ENCODE measurements at regions not wholly inside any gene's neighbourhood (a gene's known extent, or its start where the extent isn't known, plus 50 kb on each side); places are given as distances from the start of the nearest gene placed in this dataset.

- no peaks in the 10 kb centered on the region for H3K36me3 ChIP-seq (ENCODE audit: control insufficient read depth, low read length)
- H3K4me2 ChIP-seq (ENCODE audit: low read length), result no peak overlapping the region
- no peaks in the 10 kb centered on the region for H3K27me3 ChIP-seq (ENCODE audit: control insufficient read depth, low read length)
- no peak for TF ChIP-seq CTCF (IDR thresholded peaks at IDR 0.05; ENCODE audit: low read depth, low read length, poor library complexity, severe bottlenecking)
- no peak for TF ChIP-seq EZH2phosphoT487 (IDR thresholded peaks at IDR 0.05; ENCODE audit: borderline replicate concordance, low read length)
- H3K9me3 ChIP-seq (ENCODE audit: control insufficient read depth, insufficient read depth, low read length), result no peaks in the 10 kb centered on the region
- H3F3A ChIP-seq (ENCODE audit: control insufficient read depth, insufficient read depth), result no peaks in the 10 kb centered on the region
- H4K20me1 ChIP-seq (ENCODE audit: control insufficient read depth, insufficient read depth, low read depth, low read length), result no peaks in the 10 kb centered on the region
- no peaks in the 10 kb centered on the region for H3K79me2 ChIP-seq (ENCODE audit: control insufficient read depth, low read length)
- H3K27ac ChIP-seq (ENCODE audit: low read depth, low read length), result no peak overlapping the region
- peaks cover 12% of the 10 kb centered on the region for H3K4me1 ChIP-seq (ENCODE audit: control insufficient read depth, low read length)
- no peaks in the 10 kb centered on the region for H3K9me2 ChIP-seq (replicated peaks; ENCODE audit: control insufficient read depth, low read length)
- H3K4me3 ChIP-seq (ENCODE audit: low read length), result no peak overlapping the region
These were observed 617.4 kb upstream of the NRXN1 start for GRCh38 chr2:51649366-51649765.

GRCh38 chr2:51638811-51639210, 606.9 kb upstream of the NRXN1 start:
- H3K27me3 ChIP-seq (ENCODE audit: control insufficient read depth, low read length), result no peaks in the 10 kb centered on the region
- H3K4me3 ChIP-seq (ENCODE audit: low read length), result no peak overlapping the region
- no peak overlapping the region for H3K4me2 ChIP-seq (ENCODE audit: low read length)
- no peaks in the 10 kb centered on the region for H3K4me1 ChIP-seq (ENCODE audit: control insufficient read depth, low read length)
- H4K20me1 ChIP-seq (ENCODE audit: control insufficient read depth, insufficient read depth, low read depth, low read length), result no peaks in the 10 kb centered on the region
- no peaks in the 10 kb centered on the region for H3F3A ChIP-seq (ENCODE audit: control insufficient read depth, insufficient read depth)
- H3K79me2 ChIP-seq (ENCODE audit: control insufficient read depth, low read length), result no peaks in the 10 kb centered on the region
- H3K9me2 ChIP-seq (replicated peaks; ENCODE audit: control insufficient read depth, low read length), result no peaks in the 10 kb centered on the region
- H3K27ac ChIP-seq (ENCODE audit: low read depth, low read length), result no peak overlapping the region
- TF ChIP-seq EZH2phosphoT487 (IDR thresholded peaks at IDR 0.05; ENCODE audit: borderline replicate concordance, low read length), result no peak
- no peak for TF ChIP-seq CTCF (IDR thresholded peaks at IDR 0.05; ENCODE audit: low read depth, low read length, poor library complexity, severe bottlenecking)
- H3K9me3 ChIP-seq (ENCODE audit: control insufficient read depth, insufficient read depth, low read length), result no peaks in the 10 kb centered on the region
- no peaks in the 10 kb centered on the region for H3K36me3 ChIP-seq (ENCODE audit: control insufficient read depth, low read length)

- Histone ChIP-seq H3K27ac (ENCODE audit: low read depth, low read length) (no peak overlapping the region), H3K36me3 (ENCODE audit: control insufficient read depth, low read length) (no peaks in the 10 kb centered on the region), H4K20me1 (ENCODE audit: control insufficient read depth, insufficient read depth, low read depth, low read length) (no peaks in the 10 kb centered on the region), H3K9me2 (replicated peaks; ENCODE audit: control insufficient read depth, low read length) (no peaks in the 10 kb centered on the region), H3K9me3 (ENCODE audit: control insufficient read depth, insufficient read depth, low read length) (no peaks in the 10 kb centered on the region), H3K4me3 (ENCODE audit: low read length) (no peak overlapping the region), H3K27me3 (ENCODE audit: control insufficient read depth, low read length) (no peaks in the 10 kb centered on the region), H3F3A (ENCODE audit: control insufficient read depth, insufficient read depth) (no peaks in the 10 kb centered on the region), H3K4me2 (ENCODE audit: low read length) (no peak overlapping the region), H3K4me1 (ENCODE audit: control insufficient read depth, low read length) (no peaks in the 10 kb centered on the region), H3K79me2 (ENCODE audit: control insufficient read depth, low read length) (no peaks in the 10 kb centered on the region)
- TF ChIP-seq CTCF (IDR thresholded peaks at IDR 0.05; ENCODE audit: low read depth, low read length, poor library complexity, severe bottlenecking) (no peak), EZH2phosphoT487 (IDR thresholded peaks at IDR 0.05; ENCODE audit: borderline replicate concordance, low read length) (no peak)
These were observed 601.1 kb upstream of the NRXN1 start for GRCh38 chr2:51633073-51633472.

- Histone ChIP-seq H3K27ac (ENCODE audit: low read depth, low read length) (no peak overlapping the region), H3F3A (ENCODE audit: control insufficient read depth, insufficient read depth) (no peaks in the 10 kb centered on the region), H3K27me3 (ENCODE audit: control insufficient read depth, low read length) (no peaks in the 10 kb centered on the region), H3K4me1 (ENCODE audit: control insufficient read depth, low read length) (no peaks in the 10 kb centered on the region), H3K4me2 (ENCODE audit: low read length) (no peak overlapping the region), H3K36me3 (ENCODE audit: control insufficient read depth, low read length) (no peaks in the 10 kb centered on the region), H3K4me3 (ENCODE audit: low read length) (no peak overlapping the region), H3K79me2 (ENCODE audit: control insufficient read depth, low read length) (no peaks in the 10 kb centered on the region), H3K9me3 (ENCODE audit: control insufficient read depth, insufficient read depth, low read length) (no peaks in the 10 kb centered on the region), H4K20me1 (ENCODE audit: control insufficient read depth, insufficient read depth, low read depth, low read length) (no peaks in the 10 kb centered on the region), H3K9me2 (replicated peaks; ENCODE audit: control insufficient read depth, low read length) (no peaks in the 10 kb centered on the region)
- TF ChIP-seq EZH2phosphoT487 (IDR thresholded peaks at IDR 0.05; ENCODE audit: borderline replicate concordance, low read length) (no peak), CTCF (IDR thresholded peaks at IDR 0.05; ENCODE audit: low read depth, low read length, poor library complexity, severe bottlenecking) (no peak)
These were observed 597.5 kb upstream of the NRXN1 start for GRCh38 chr2:51629406-51629805.

Measured in DOHH2 (cell line).